ENCODE measurements at regions not wholly inside any gene's neighbourhood (a gene's known extent, or its start where the extent isn't known, plus 50 kb on each side); places are given as distances from the start of the nearest gene placed in this dataset.

GRCh38 chr2:8408560-8409460 is 273.0 kb upstream of the ID2 start:
- Mint-ChIP-seq H3K4me1 (ENCODE audit: unreplicated experiment) (peaks cover 33% of the 10 kb centered on the region), H3K36me3 (peaks cover 4% of the 10 kb centered on the region), H3K4me3 (no peak overlapping the region), H3K27me3 (no peaks in the 10 kb centered on the region), H3K27ac (no peak overlapping the region), H3K9me3 (peaks cover 12% of the 10 kb centered on the region)
- no peak for DNase-seq (ENCODE audit: extremely low spot score, unreplicated experiment)
- TF ChIP-seq CTCF (conservative IDR thresholded peaks at IDR 0.05): no peak

- peaks cover under 1% of the 10 kb centered on the region for H3K36me3 Mint-ChIP-seq
- no peak for DNase-seq (ENCODE audit: extremely low spot score, unreplicated experiment)
- no peak overlapping the region for H3K27ac Mint-ChIP-seq
- H3K9me3 Mint-ChIP-seq: peaks cover 12% of the 10 kb centered on the region
- H3K4me1 Mint-ChIP-seq (ENCODE audit: unreplicated experiment): peaks cover 29% of the 10 kb centered on the region
- no peak for TF ChIP-seq CTCF (conservative IDR thresholded peaks at IDR 0.05)
- H3K4me3 Mint-ChIP-seq: no peak overlapping the region
- no peaks in the 10 kb centered on the region for H3K27me3 Mint-ChIP-seq
These were observed 272.2 kb upstream of the ID2 start for GRCh38 chr2:8409461-8410260.

- Mint-ChIP-seq H3K27me3 (no peaks in the 10 kb centered on the region), H3K27ac (peak overlapping the region; percentile 77), H3K36me3 (no peaks in the 10 kb centered on the region), H3K9me3 (peaks cover 5% of the 10 kb centered on the region), H3K4me1 (ENCODE audit: unreplicated experiment) (peaks cover 29% of the 10 kb centered on the region), H3K4me3 (peak overlapping the region; percentile 47)
- no peak for TF ChIP-seq CTCF (conservative IDR thresholded peaks at IDR 0.05)
- no peak for DNase-seq (ENCODE audit: extremely low spot score, unreplicated experiment)
These were observed 269.8 kb upstream of the ID2 start for GRCh38 chr2:8412082-8412481.

GRCh38 chr2:8412586-8412985 is 269.3 kb upstream of the ID2 start:
- TF ChIP-seq CTCF (conservative IDR thresholded peaks at IDR 0.05): no peak
- Mint-ChIP-seq H3K9me3 (peaks cover 5% of the 10 kb centered on the region), H3K36me3 (no peaks in the 10 kb centered on the region), H3K4me1 (ENCODE audit: unreplicated experiment) (peaks cover 27% of the 10 kb centered on the region), H3K27ac (peak overlapping the region; percentile 77), H3K4me3 (no peak overlapping the region), H3K27me3 (no peaks in the 10 kb centered on the region)
- no peak for DNase-seq (ENCODE audit: extremely low spot score, unreplicated experiment)

- no peak for TF ChIP-seq CTCF (conservative IDR thresholded peaks at IDR 0.05)
- Mint-ChIP-seq H3K27me3 (no peaks in the 10 kb centered on the region), H3K9me3 (peaks cover 5% of the 10 kb centered on the region), H3K27ac (peak overlapping the region; percentile 46), H3K4me1 (ENCODE audit: unreplicated experiment) (peaks cover 31% of the 10 kb centered on the region), H3K4me3 (no peak overlapping the region), H3K36me3 (no peaks in the 10 kb centered on the region)
- DNase-seq (ENCODE audit: extremely low spot score, unreplicated experiment): no peak
These were observed 268.2 kb upstream of the ID2 start for GRCh38 chr2:8413589-8414135.

Data from type B pancreatic cell (in vitro differentiated cells).